GM12892 (cell line): ENCODE measurements at regions not wholly inside any gene's neighbourhood (a gene's known extent, or its start where the extent isn't known, plus 50 kb on each side); places are given as distances from the start of the nearest gene placed in this dataset.

ENCODE experiments used
- POLR2A ChIP-seq: IDR thresholded peaks from 2 replicates; pipeline ENCODE4 v1.6.1; 2011; ENCODE audit warnings: low read depth, low read length, control low read depth
- TAF1 ChIP-seq: IDR thresholded peaks from 2 replicates; pipeline ENCODE4 v1.6.1; 2011; ENCODE audit warnings: low read depth, mild to moderate bottlenecking, control low read depth, low read length, borderline replicate concordance

DNA sequence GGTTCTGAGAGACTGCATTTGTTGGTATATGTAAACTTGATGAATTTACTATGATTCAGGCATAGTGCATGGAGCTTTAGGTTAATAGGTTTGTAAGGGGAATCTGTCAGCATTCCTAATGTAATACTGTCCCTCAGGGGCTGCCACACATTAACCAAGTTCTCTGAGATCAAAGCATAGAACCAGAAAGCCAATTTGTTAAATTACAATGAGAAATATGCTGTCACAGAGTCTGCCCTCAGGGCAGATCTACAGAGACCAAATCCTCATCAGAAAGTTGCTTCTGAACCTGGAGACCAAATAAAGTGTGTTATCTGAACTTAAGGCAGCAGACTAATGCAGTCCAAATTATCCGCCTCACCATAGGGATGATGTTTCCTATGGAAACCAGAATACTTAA is 250.8 kb upstream of the HTR1E start:
- no peak for TF ChIP-seq TAF1
- TF ChIP-seq POLR2A = no peak
